Lower leg skin (tissue), 3 donors: ENCODE measurements at regions not wholly inside any gene's neighbourhood (a gene's known extent, or its start where the extent isn't known, plus 50 kb on each side); places are given as distances from the start of the nearest gene placed in this dataset.

ENCODE experiments used
- CTCF ChIP-seq, 3 donors: fragments of 450-650 bp; IDR thresholded peaks; one replicate each; pipeline ENCODE4 v1.5.1; 2016; ENCODE audit warnings: antibody characterized with exemption in 3 of 3, mild to moderate bottlenecking in 3 of 3, moderate library complexity in 2 of 3
- POLR2A ChIP-seq, 2 donors: fragments of 450-650 bp; IDR thresholded peaks; one replicate each; pipeline ENCODE4 v1.6.1; 2016 to 2017; ENCODE audit warnings: antibody characterized with exemption in 2 of 2, mild to moderate bottlenecking in 1 of 2, moderate library complexity in 1 of 2

GRCh38 chr5:92594031-92594430, 987.0 kb downstream of the NR2F1-AS1 start:
- TF ChIP-seq POLR2A (IDR thresholded peaks at IDR 0.05) (no peak), CTCF (IDR thresholded peaks at IDR 0.05) (no peak)
